ENCODE measurements at regions not wholly inside any gene's neighbourhood (a gene's known extent, or its start where the extent isn't known, plus 50 kb on each side); places are given as distances from the start of the nearest gene placed in this dataset.
"Not testable (repeated sequence)": the region's sequence is repeated elsewhere in the genome, so short reads cannot be mapped to it uniquely, and the experiment has no call there.

GRCh38 chr15:79673416-79674123, 223.2 kb downstream of the MTHFS start:
- DNase-seq = no peak

GRCh38 chr15:79674124-79674465, 222.7 kb downstream of the MTHFS start:
- no peak for DNase-seq

GRCh38 chr15:79675982-79676381, 220.8 kb downstream of the MTHFS start:
- no peak for DNase-seq

- DNase-seq = no peak
These were observed 220.2 kb downstream of the MTHFS start for GRCh38 chr15:79676621-79677020.

GRCh38 chr15:79677241-79677640, 219.6 kb downstream of the MTHFS start:
- DNase-seq = no peak

- DNase-seq = no peak
These were observed 218.6 kb downstream of the MTHFS start for GRCh38 chr15:79678032-79678701.

- DNase-seq = no peak
These were observed 216.1 kb downstream of the MTHFS start for GRCh38 chr15:79680720-79681119.

GRCh38 chr15:79682285-79682684, 214.5 kb downstream of the MTHFS start:
- DNase-seq = no peak

- DNase-seq = no peak
These were observed 213.9 kb downstream of the MTHFS start for GRCh38 chr15:79682851-79683288.

- DNase-seq = no peak
These were observed 207.8 kb downstream of the MTHFS start for GRCh38 chr15:79689030-79689429.

GRCh38 chr15:79700951-79701480, 195.8 kb downstream of the MTHFS start:
- no peak for DNase-seq

- no peak for DNase-seq
These were observed 194.2 kb downstream of the MTHFS start for GRCh38 chr15:79702621-79703020.

- no peak for DNase-seq
These were observed 175.6 kb downstream of the MTHFS start for GRCh38 chr15:79721256-79721655.

- DNase-seq = no peak
These were observed 172.5 kb downstream of the MTHFS start for GRCh38 chr15:79724312-79724711.

- no peak for DNase-seq
These were observed 172.0 kb downstream of the MTHFS start for GRCh38 chr15:79724804-79725203.

- no peak for DNase-seq
These were observed 167.9 kb downstream of the MTHFS start for GRCh38 chr15:79728867-79729266.

GRCh38 chr15:79736435-79737000, 160.3 kb downstream of the MTHFS start:
- no peak for DNase-seq

GRCh38 chr15:79738143-79738542, 158.7 kb downstream of the MTHFS start:
- DNase-seq = no peak

GRCh38 chr15:79740561-79740960, 156.3 kb downstream of the MTHFS start:
- DNase-seq = no peak

- DNase-seq = no peak
These were observed 153.8 kb downstream of the MTHFS start for GRCh38 chr15:79743032-79743431.

- not testable (repeated sequence) for DNase-seq
These were observed 152.3 kb downstream of the MTHFS start for GRCh38 chr15:79744485-79744884.

- no peak for DNase-seq
These were observed 140.4 kb downstream of the MTHFS start for GRCh38 chr15:79756365-79756764.

- no peak for DNase-seq
These were observed 131.7 kb downstream of the MTHFS start for GRCh38 chr15:79765081-79765480.

GRCh38 chr15:79769069-79769481, 127.7 kb downstream of the MTHFS start:
- DNase-seq = no peak

Data from CD4-positive, alpha-beta T cell treated with Interleukin-21 for 1 hour (primary cell).